ENCODE measurements at regions not wholly inside any gene's neighbourhood (a gene's known extent, or its start where the extent isn't known, plus 50 kb on each side); places are given as distances from the start of the nearest gene placed in this dataset.
"Not testable (repeated sequence)": the region's sequence is repeated elsewhere in the genome, so short reads cannot be mapped to it uniquely, and the experiment has no call there.

DNA sequence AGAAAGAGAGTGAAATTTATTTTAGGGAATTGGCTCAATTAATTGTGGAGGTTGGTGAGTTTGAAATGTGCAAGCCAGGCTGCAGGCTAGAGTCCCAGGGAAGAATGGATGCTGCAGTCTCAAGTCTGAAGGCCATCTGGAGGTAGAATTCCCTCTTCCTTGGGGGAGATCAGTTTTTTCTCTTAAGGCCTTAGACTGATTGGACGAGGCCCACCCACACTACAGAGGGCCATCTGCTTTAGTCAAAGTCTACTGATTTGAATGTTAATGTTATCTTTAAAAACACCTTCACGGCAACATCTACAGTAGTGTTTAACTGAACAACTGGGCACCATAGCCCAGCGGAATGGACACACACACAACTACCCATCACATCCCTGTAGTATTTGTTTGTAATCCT is 245.9 kb upstream of the IRF2BP2 start:
- DNase-seq: no peak

GRCh38 chr1:234854645-234855039 is 244.7 kb upstream of the IRF2BP2 start:
- no peak for DNase-seq

GRCh38 chr1:234853906-234854644 is 244.1 kb upstream of the IRF2BP2 start:
- peak; percentile 34 for DNase-seq

- no peak for DNase-seq
Measured at GRCh38 chr1:234852659-234853058, 242.7 kb upstream of the IRF2BP2 start.

DNA sequence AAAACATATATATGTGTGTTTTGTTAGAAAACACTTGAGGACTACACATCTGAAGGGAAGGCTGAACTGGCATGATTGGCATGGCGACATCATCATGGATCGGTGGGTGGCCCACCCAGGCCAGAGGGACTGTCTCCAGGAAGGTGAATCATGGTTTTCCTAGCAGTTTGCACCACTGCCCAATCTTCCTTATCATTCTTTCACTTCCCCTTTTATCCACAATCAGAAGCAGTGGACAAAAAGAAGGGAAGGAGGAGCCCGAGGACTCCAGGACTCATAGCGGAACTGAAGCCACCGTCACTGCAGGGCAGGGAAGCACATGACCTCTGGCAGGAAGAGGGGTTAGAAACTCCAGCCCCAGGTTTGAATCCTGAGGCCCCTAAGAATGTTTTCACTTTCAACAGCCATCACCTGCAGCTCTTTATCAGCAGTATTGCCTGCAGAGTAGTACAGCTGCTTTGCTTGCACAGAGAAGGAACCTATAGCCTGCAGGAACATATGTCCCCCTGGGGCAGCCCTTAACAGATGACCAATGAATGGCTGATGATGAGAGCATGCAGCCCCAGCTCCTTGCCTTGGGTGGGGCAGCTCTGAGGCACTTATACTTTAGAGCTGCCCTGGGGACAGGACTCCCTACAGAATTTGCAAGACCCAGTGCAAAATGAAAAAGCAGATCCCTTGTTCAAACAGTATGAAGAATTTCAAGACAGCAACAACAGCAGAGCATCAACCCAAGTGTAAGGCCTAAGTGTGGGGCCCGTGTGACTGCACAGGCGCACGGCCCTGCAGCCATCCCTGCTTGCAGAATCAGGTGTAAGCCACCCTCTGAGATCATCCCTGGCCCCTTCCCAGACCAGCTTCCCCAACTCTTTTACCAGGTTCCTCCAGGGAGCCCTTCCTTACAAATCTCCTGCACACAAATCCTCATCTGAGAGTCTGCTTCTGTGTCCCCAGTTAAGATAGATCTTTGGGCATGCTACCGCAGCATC is 241.8 kb upstream of the IRF2BP2 start:
- peak; percentile 59 for DNase-seq

GRCh38 chr1:234849832-234850231 is 239.9 kb upstream of the IRF2BP2 start:
- no peak for DNase-seq

GRCh38 chr1:234848972-234849649 is 239.1 kb upstream of the IRF2BP2 start:
- no peak for DNase-seq

- not testable (repeated sequence) for DNase-seq
Measured at GRCh38 chr1:234846813-234847212, 236.8 kb upstream of the IRF2BP2 start.

- DNase-seq: no peak
Measured at GRCh38 chr1:234845836-234846235, 235.9 kb upstream of the IRF2BP2 start.

- DNase-seq: no peak
Measured at GRCh38 chr1:234845097-234845660, 235.2 kb upstream of the IRF2BP2 start.

DNA sequence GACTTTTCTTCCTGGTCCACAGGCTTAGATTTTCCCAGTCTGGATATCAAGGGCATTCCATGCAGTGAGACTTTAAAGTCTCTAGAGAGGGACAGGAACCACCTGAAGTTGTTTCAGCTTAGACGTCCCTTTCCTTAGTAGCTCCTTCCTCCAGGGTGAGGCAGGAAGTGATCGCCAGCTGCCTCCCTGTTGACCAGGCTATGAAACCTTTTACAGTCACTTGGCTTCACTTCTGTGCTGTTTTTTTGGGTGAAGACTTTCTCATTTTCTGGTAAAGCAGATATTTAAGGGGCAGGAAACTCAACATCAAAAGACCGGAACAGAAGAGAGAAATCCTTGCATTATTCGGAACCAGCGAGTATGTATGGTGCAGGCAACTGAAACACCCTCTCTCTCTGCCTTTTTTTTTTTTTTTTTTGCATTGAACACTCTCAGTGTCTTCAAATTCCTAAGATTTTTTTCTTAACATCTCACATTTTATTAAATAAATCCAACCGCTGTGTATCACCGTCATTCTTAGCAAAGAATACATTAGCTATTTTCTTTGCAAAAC is 234.6 kb upstream of the IRF2BP2 start:
- DNase-seq: no peak

GRCh38 chr1:234843946-234844345 is 234.0 kb upstream of the IRF2BP2 start:
- DNase-seq: no peak

DNA sequence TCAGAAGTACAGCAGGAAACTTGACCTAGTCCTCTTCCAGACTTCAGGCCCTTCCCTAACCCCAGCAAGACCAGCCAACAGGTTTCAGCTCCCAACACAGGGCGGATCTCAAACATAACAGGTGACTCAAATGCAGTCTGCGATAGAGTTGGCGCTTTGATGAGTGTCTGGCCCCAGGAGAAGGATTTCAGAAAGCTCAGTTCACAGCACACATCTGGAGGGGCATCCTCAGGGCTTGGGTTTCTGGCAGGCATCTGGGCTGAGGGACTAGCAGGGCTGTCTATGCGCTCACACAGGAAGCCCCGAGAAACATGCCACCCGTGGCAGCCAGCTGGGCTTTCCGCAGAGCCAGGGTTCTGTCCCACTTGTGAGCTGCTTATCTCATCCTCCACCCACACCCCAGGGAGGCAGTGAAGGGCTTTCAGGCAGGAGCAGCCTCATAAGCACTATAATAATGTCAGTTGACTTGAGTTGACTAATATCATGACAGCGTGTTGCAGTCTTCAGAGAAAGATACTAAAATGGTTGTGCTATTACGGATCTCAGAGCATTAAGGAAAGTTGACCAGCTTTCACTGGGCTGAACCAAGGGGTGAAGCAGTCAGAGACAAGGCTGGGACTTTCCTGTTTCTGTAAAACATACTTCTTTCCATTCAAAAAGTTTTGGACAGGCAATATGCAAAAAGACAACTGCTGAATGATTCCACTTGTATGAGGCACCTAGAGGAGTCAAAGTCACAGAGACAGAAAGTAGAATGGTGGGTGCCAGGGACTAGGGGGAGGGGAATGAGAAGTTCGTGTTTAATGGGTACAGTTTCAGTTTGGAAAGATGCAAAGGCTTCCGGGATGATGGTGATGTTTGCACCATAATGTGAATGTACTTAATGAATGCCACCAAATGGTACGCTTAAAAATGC is 233.0 kb upstream of the IRF2BP2 start:
- DNase-seq: no peak

- no peak for DNase-seq
Measured at GRCh38 chr1:234841710-234842231, 231.8 kb upstream of the IRF2BP2 start.

GRCh38 chr1:234841281-234841680 is 231.3 kb upstream of the IRF2BP2 start:
- no peak for DNase-seq

DNA sequence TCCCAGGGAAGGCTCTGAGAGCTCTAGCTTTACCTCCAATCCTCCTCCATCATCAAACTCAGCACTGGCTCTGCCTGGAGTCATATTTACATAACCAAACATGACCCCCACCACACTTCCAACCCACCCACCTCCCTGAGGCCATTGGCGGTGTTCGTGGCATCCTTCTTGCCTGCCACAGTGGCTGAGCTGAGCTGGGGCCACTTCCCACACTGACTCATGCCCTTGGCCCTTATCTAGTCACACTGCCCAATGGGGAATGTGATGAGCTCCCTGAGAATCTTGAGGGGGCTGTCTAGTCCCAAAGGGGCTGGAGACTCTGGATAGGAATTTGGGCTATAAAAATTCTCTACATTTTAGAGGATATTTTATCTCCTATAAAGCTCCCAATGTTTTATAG is 230.9 kb upstream of the IRF2BP2 start:
- DNase-seq: no peak

GRCh38 chr1:234840253-234840652 is 230.3 kb upstream of the IRF2BP2 start:
- no peak for DNase-seq

- no peak for DNase-seq
Measured at GRCh38 chr1:234839663-234840062, 229.7 kb upstream of the IRF2BP2 start.

DNA sequence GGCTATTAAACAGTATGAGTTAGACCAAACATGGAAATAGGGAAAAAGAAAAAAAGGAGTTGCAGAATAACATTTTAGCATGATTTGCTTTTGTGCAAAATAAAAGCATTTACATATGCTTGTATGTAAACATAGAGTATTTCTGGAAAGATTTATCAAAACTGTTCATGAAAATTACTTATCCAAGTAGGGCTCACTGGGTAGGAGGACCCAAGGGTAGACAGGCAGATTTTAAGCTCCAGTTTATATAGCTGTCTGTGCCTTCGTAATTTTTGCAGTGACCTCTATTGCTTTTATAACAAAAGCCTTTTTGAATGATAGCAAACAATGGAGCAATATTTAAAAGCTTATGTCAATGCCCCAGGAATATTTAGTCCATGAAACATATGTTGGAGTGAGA is 228.8 kb upstream of the IRF2BP2 start:
- no peak for DNase-seq

DNA sequence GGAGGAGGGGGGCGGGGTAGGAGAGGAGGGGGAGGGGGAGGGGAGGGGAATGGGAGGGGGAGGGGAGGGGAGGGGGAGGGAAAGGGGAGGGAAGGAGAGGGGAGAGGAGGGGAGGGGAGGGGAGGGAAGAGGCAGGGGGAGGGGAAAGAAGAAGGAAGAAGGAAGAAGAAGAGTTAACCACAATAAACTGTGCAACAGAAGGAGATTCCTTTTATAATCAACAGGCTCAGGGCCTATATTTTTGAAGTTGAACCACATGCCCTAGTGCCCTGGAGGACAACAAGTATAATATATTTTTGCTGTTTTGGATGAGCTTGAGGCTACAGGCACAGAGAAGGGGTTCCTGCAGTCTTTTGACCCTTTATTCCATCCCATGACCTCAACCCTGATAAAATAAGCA is 228.2 kb upstream of the IRF2BP2 start:
- no peak for DNase-seq

DNA sequence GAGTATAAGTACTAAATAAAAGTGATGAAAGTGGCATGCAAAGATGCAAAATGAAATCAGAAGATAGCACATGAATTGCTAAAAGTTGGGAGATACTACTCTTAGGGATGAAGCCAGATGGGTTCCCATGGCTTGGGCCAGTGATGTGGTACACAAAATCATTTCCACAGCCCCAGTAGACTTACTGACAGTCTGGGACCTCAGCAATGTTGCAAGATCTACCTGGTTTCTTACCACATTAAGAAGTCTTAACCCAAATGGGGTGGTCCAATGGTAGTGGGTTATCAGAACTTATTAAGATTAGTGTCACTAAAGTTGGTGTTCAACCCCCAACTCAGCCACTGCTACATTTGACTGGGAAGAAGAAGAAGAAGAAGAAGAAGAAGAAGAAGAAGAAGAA is 227.7 kb upstream of the IRF2BP2 start:
- no peak for DNase-seq

Data from NCI-H226 (cell line).